ENCODE measurements at regions not wholly inside any gene's neighbourhood (a gene's known extent, or its start where the extent isn't known, plus 50 kb on each side); places are given as distances from the start of the nearest gene placed in this dataset.
"Not testable (repeated sequence)": the region's sequence is repeated elsewhere in the genome, so short reads cannot be mapped to it uniquely, and the experiment has no call there.

- no peaks in the 10 kb centered on the region; the same call in 1 of the 2 replicates for H3K9me3 ChIP-seq
- 0 out of 2 replicates have a peak, but pooled peaks cover 2% of the 10 kb centered on the region for H3K27me3 ChIP-seq (ENCODE audit: low read depth)
- H3K4me1 ChIP-seq: no peaks in the 10 kb centered on the region
- H3K4me3 ChIP-seq: peak overlapping the region; percentile 13
- peak; percentile 14 to 51 for DNase-seq (ENCODE audit: low spot score in 2 of 2)
- in situ Hi-C loops (cut with MboI; ENCODE audit: low sequenced_read_pairs): no loop called here
- no peaks in the 10 kb centered on the region for H3K36me3 ChIP-seq (replicated peaks)
Measured at GRCh38 chr1:47532921-47533792, 95.3 kb downstream of the FOXD2 start.

GRCh38 chr1:47533793-47534328, 96.0 kb downstream of the FOXD2 start:
- in situ Hi-C loops (cut with MboI; ENCODE audit: low sequenced_read_pairs): no loop called here
- no peaks in the 10 kb centered on the region; the same call in 1 of the 2 replicates for H3K9me3 ChIP-seq
- H3K27me3 ChIP-seq (ENCODE audit: low read depth): 0 out of 2 replicates have a peak, but pooled peaks cover 5% of the 10 kb centered on the region
- no peaks in the 10 kb centered on the region for H3K4me1 ChIP-seq
- no peaks in the 10 kb centered on the region for H3K36me3 ChIP-seq (replicated peaks)
- no peak for DNase-seq (ENCODE audit: low spot score in 2 of 2)
- H3K4me3 ChIP-seq: no peak overlapping the region

GRCh38 chr1:47534436-47534835, 96.6 kb downstream of the FOXD2 start:
- H3K4me3 ChIP-seq: no peak overlapping the region
- no peak for DNase-seq (ENCODE audit: low spot score in 2 of 2)
- no peaks in the 10 kb centered on the region for H3K4me1 ChIP-seq
- 0 out of 2 replicates have a peak, but pooled peaks cover 5% of the 10 kb centered on the region for H3K27me3 ChIP-seq (ENCODE audit: low read depth)
- in situ Hi-C loops (cut with MboI; ENCODE audit: low sequenced_read_pairs): no loop called here
- H3K9me3 ChIP-seq: no peaks in the 10 kb centered on the region; the same call in 1 of the 2 replicates
- no peaks in the 10 kb centered on the region for H3K36me3 ChIP-seq (replicated peaks)

GRCh38 chr1:47536646-47537118, 98.8 kb downstream of the FOXD2 start:
- in situ Hi-C loops (cut with MboI; ENCODE audit: low sequenced_read_pairs): no loop called here
- Histone ChIP-seq H3K4me1 (no peaks in the 10 kb centered on the region), H3K4me3 (no peak overlapping the region), H3K27me3 (ENCODE audit: low read depth) (0 out of 2 replicates have a peak, but pooled peaks cover 5% of the 10 kb centered on the region), H3K36me3 (replicated peaks) (no peaks in the 10 kb centered on the region), H3K9me3 (no peaks in the 10 kb centered on the region)
- peak in 1 of 2 experiments; percentile 12 for DNase-seq (ENCODE audit: low spot score in 2 of 2)

- Histone ChIP-seq H3K9me3 (no peaks in the 10 kb centered on the region), H3K4me3 (no peak overlapping the region), H3K4me1 (no peaks in the 10 kb centered on the region), H3K36me3 (replicated peaks) (no peaks in the 10 kb centered on the region), H3K27me3 (ENCODE audit: low read depth) (0 out of 2 replicates have a peak, but pooled peaks cover 5% of the 10 kb centered on the region)
- in situ Hi-C loops (cut with MboI; ENCODE audit: low sequenced_read_pairs): no loop called here
- DNase-seq (ENCODE audit: low spot score in 2 of 2): no peak
Measured at GRCh38 chr1:47537268-47537667, 99.4 kb downstream of the FOXD2 start.

GRCh38 chr1:47537966-47538365, 100.1 kb downstream of the FOXD2 start:
- Histone ChIP-seq H3K27me3 (ENCODE audit: low read depth) (0 out of 2 replicates have a peak, but pooled peaks cover 5% of the 10 kb centered on the region), H3K4me1 (no peaks in the 10 kb centered on the region), H3K4me3 (no peak overlapping the region), H3K36me3 (replicated peaks) (no peaks in the 10 kb centered on the region), H3K9me3 (no peaks in the 10 kb centered on the region)
- in situ Hi-C loops (cut with MboI; ENCODE audit: low sequenced_read_pairs): no loop called here
- no peak for DNase-seq (ENCODE audit: low spot score in 2 of 2)

- in situ Hi-C loops (cut with MboI; ENCODE audit: low sequenced_read_pairs); DNase-seq (ENCODE audit: low spot score in 2 of 2); H3K4me3 ChIP-seq; H3K4me1 ChIP-seq; H3K9me3 ChIP-seq; H3K36me3 ChIP-seq (replicated peaks); H3K27me3 ChIP-seq (ENCODE audit: low read depth): not testable (repeated sequence)
Measured at GRCh38 chr1:47538530-47538929, 100.7 kb downstream of the FOXD2 start.

GRCh38 chr1:47541705-47542104, 103.9 kb downstream of the FOXD2 start:
- in situ Hi-C loops (cut with MboI; ENCODE audit: low sequenced_read_pairs); H3K36me3 ChIP-seq (replicated peaks); DNase-seq (ENCODE audit: low spot score in 2 of 2); H3K27me3 ChIP-seq (ENCODE audit: low read depth); H3K9me3 ChIP-seq; H3K4me1 ChIP-seq; H3K4me3 ChIP-seq: not testable (repeated sequence)

- H3K4me3 ChIP-seq; DNase-seq (ENCODE audit: low spot score in 2 of 2); in situ Hi-C loops (cut with MboI; ENCODE audit: low sequenced_read_pairs); H3K4me1 ChIP-seq; H3K9me3 ChIP-seq; H3K36me3 ChIP-seq (replicated peaks); H3K27me3 ChIP-seq (ENCODE audit: low read depth): not testable (repeated sequence)
Measured at GRCh38 chr1:47543089-47543488, 105.2 kb downstream of the FOXD2 start.

GRCh38 chr1:47545912-47546483, 108.2 kb downstream of the FOXD2 start:
- DNase-seq (ENCODE audit: low spot score in 2 of 2): no peak
- Histone ChIP-seq H3K36me3 (replicated peaks) (no peaks in the 10 kb centered on the region), H3K4me3 (no peak overlapping the region), H3K4me1 (no peaks in the 10 kb centered on the region), H3K27me3 (ENCODE audit: low read depth) (no peaks in the 10 kb centered on the region), H3K9me3 (no peaks in the 10 kb centered on the region)
- in situ Hi-C loops (cut with MboI; ENCODE audit: low sequenced_read_pairs): no loop called here

GRCh38 chr1:47547753-47548573, 110.1 kb downstream of the FOXD2 start:
- no peaks in the 10 kb centered on the region for H3K9me3 ChIP-seq
- H3K36me3 ChIP-seq (replicated peaks): no peaks in the 10 kb centered on the region
- in situ Hi-C loops (cut with MboI; ENCODE audit: low sequenced_read_pairs): no loop called here
- H3K4me1 ChIP-seq: no peaks in the 10 kb centered on the region
- no peaks in the 10 kb centered on the region for H3K27me3 ChIP-seq (ENCODE audit: low read depth)
- DNase-seq (ENCODE audit: low spot score in 2 of 2): no peak
- no peak overlapping the region for H3K4me3 ChIP-seq

GRCh38 chr1:47548637-47549036, 110.8 kb downstream of the FOXD2 start:
- in situ Hi-C loops (cut with MboI; ENCODE audit: low sequenced_read_pairs): no loop called here
- no peaks in the 10 kb centered on the region for H3K27me3 ChIP-seq (ENCODE audit: low read depth)
- no peak for DNase-seq (ENCODE audit: low spot score in 2 of 2)

GRCh38 chr1:47549532-47549931, 111.7 kb downstream of the FOXD2 start:
- in situ Hi-C loops (cut with MboI; ENCODE audit: low sequenced_read_pairs): no loop called here
- no peak for DNase-seq (ENCODE audit: low spot score in 2 of 2)
- Histone ChIP-seq H3K36me3 (replicated peaks) (no peaks in the 10 kb centered on the region), H3K4me3 (no peak overlapping the region), H3K4me1 (no peaks in the 10 kb centered on the region), H3K27me3 (ENCODE audit: low read depth) (no peaks in the 10 kb centered on the region; the same call in 1 of the 2 replicates), H3K9me3 (no peaks in the 10 kb centered on the region)

More at GRCh38 chr1:47548637-47549036, 110.8 kb downstream of the FOXD2 start:
- no peak overlapping the region for H3K4me3 ChIP-seq
- H3K4me1 ChIP-seq: no peaks in the 10 kb centered on the region
- H3K9me3 ChIP-seq: no peaks in the 10 kb centered on the region
- H3K36me3 ChIP-seq (replicated peaks): no peaks in the 10 kb centered on the region

Measured in HAP-1 (cell line).